Urinary bladder (tissue), 3 donors: ENCODE measurements at regions not wholly inside any gene's neighbourhood (a gene's known extent, or its start where the extent isn't known, plus 50 kb on each side); places are given as distances from the start of the nearest gene placed in this dataset.
A peak's percentile ranks its signal among the peaks of the same experiment; 100 is the strongest.
"Not testable (repeated sequence)": the region's sequence is repeated elsewhere in the genome, so short reads cannot be mapped to it uniquely, and the experiment has no call there.

Experiments
- DNase-seq: peaks from one replicate; pipeline ENCODE4 v3.0.0-alpha.2; 2015; ENCODE audit errors: extremely low spot score
- H3K27ac ChIP-seq: one replicate; pipeline ENCODE4 v1.5.1; 2013; ENCODE audit warnings: low read depth, mild to moderate bottlenecking, moderate library complexity
- H3K36me3 ChIP-seq: one replicate; pipeline ENCODE4 v1.6.1; 2013; ENCODE audit warnings: mild to moderate bottlenecking, moderate library complexity; ENCODE audit not compliant: insufficient read depth
- H3K4me1 ChIP-seq: one replicate; pipeline ENCODE4 v1.6.1; 2013; ENCODE audit warnings: mild to moderate bottlenecking, moderate library complexity; ENCODE audit not compliant: insufficient read depth
- H3K4me3 ChIP-seq: one replicate; pipeline ENCODE4 v1.5.1; 2013; ENCODE audit warnings: low read depth, low read length
- WGBS: extraction: QIAGEN DNeasy Blood & Tissue Kit; methylation state at CpG from one replicate; pipeline ENCODE4 v1.1.7; 2013; 5-methylcytosine and 5-hydroxymethylcytosine counted together
- donor health status: healthy with polysubstance abuse.
- donor health status: healthy.

DNA sequence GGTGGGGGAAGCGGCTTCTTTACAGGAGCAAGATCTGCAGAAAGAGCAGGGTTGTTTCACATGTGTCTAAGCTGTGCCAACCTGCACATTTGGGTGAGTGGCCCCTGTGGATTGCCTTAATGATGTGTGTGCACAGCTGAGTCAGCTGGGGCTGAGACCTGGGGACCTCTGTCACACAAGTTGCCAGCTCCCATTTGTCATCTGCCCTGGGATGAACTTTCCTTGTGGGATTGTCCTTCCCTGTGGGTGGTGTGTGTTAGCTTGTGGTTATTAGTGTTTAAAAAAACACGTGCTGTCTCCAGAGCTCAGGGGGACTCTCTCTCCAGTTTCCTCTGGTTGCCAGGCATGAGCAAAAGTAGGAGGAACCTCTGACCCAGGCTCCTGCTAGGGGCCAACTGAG lies 400.5 kb upstream of the CCL2 start:
- WGBS, result 69% methylated on average over 2 of the region's 2 CpGs
- DNase-seq, result no peak
- Histone ChIP-seq H3K36me3 (no peaks in the 10 kb centered on the region), H3K4me3 (no peak overlapping the region), H3K27ac (no peak overlapping the region), H3K4me1 (no peaks in the 10 kb centered on the region)

DNA sequence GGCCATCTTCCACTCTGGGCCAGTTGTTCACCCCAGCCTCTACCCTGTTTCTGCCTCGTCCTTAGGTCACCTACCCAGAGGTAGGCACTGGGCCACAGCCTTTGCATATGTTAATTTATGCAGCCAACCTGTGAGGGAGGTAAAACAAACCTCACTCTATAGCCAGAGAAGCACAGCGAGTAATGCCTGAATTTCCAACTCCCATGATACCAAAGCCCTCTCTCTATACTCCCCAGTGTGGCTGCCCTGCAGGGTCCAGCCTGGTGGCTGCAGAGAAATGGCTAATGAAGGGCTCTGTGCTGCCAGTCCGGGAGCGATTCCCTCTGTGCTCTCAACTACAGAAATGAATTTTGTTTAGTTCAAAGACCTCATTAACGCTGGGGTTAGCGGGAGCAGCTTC lies 397.0 kb upstream of the CCL2 start:
- 48% methylated on average over 6 of the region's 6 CpGs for WGBS
- DNase-seq, result no peak
- H3K4me3 ChIP-seq, result no peak overlapping the region
- no peaks in the 10 kb centered on the region for H3K36me3 ChIP-seq
- no peaks in the 10 kb centered on the region for H3K4me1 ChIP-seq
- H3K27ac ChIP-seq, result no peak overlapping the region

DNA sequence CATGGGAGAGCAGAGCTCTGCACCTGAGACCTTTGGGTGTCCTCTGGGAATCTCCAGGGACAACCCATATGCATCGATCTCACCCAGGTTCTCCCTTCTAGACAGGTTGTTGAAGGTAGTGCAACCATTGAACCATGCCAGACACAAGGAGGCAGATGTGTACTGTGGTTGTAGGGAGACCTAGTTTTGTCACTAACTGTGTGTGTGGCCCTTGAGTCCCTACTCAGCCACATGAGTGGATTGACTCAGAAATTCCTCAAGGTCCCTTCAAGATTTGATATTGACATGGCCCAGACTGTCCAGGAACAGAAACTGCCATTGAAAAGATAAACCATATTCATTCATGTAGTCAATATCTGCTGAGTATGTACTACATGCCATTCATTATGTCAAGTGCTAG lies 396.4 kb upstream of the CCL2 start:
- DNase-seq, result no peak
- Histone ChIP-seq H3K4me1 (no peaks in the 10 kb centered on the region), H3K36me3 (no peaks in the 10 kb centered on the region), H3K4me3 (no peak overlapping the region), H3K27ac (no peak overlapping the region)
- WGBS, result 86% methylated on average over 1 of the region's 1 CpG

DNA sequence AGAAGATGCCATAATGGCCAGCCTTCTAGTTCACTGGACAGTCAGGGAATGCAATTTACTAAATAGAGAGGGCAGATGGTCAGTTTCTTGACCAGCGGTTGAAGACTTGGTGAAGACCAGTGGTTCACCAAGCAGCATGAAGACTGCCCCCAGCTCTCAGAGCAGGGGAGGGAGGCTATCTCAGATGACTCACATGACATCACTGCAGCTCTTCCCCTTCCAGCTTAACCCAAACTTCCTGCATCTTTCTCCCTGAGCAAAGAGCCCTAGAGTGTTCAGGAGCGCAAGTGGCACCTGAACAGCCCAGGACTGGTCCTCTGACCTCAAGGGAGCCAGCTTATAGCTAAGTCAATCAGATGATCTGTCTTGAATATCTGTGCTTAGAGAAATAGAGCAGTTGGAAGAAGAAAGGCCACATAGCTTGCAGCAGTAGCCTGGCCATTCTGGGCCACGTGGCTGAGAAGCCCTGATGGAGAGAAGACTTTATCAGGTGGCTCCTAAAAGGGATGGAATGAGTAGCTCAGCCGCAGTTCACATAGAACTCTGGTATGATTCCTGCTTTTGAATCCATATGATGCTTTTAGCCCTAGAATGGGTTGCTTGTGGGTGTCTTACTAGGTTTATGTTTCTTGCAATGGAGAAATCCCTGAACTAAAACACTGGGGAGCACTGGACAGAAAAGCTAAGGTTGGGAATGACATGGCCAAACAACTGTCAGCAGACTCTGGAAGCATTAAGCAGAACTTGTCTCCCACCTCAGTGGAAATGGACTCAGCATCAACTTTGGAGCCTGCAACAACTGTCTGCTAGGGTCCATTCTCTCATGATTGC lies 392.1 kb upstream of the CCL2 start:
- no peaks in the 10 kb centered on the region for H3K4me1 ChIP-seq
- H3K27ac ChIP-seq, result no peak overlapping the region
- no peak overlapping the region for H3K4me3 ChIP-seq
- WGBS, result 62% methylated on average over 4 of the region's 4 CpGs
- no peak for DNase-seq
- no peaks in the 10 kb centered on the region for H3K36me3 ChIP-seq

DNA sequence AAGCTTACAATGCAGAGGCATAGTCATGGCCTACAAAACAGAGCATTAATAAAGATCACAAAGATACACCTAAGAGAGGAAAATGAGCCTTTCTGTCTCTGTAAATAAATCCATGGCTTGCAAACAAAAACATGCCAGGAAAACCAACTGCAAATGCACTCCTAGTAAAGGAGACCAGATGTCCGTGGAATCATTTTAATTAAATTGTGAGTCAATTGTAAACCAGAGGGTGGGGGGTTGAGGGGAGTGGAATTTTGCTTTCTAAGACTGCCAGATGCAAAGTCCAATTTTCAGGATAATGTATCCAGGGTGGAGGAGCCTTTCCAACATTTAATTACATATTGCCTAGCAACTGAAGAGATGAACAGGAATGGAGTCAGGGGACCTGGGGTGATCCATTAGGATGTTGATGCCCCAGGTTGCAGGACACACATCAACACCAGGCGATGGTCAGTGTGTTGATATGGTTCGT lies 390.3 kb upstream of the CCL2 start:
- DNase-seq, result peak; percentile 21

DNA sequence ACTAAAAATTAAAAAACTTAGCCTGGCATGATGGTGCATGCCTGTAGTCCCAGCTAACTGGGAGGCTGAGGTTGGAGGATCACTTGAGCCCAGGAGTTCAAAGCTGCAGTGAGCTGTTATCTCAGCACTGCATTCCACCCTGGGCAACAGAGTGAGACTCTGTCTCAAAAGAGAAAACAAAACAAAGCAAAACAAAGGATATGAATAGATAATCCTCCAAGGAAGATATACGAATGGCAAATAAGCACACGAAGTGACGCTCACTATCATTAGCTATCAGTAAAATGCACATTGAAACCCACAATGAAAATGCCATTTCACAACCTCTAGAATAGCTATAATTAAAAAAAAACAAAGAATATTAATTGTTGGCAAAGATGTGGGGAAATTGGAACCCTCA lies 386.2 kb upstream of the CCL2 start:
- no peak overlapping the region for H3K27ac ChIP-seq
- no peak for DNase-seq
- no peaks in the 10 kb centered on the region for H3K4me1 ChIP-seq
- WGBS, result 92% methylated on average over 3 of the region's 3 CpGs
- no peaks in the 10 kb centered on the region for H3K36me3 ChIP-seq
- no peak overlapping the region for H3K4me3 ChIP-seq

More for the DNA sequence above, 390.3 kb upstream of the CCL2 start:
- Histone ChIP-seq H3K4me3 (no peak overlapping the region), H3K27ac (no peak overlapping the region), H3K4me1 (no peaks in the 10 kb centered on the region), H3K36me3 (no peaks in the 10 kb centered on the region)
- WGBS, result 69% methylated on average over 3 of the region's 3 CpGs

DNA sequence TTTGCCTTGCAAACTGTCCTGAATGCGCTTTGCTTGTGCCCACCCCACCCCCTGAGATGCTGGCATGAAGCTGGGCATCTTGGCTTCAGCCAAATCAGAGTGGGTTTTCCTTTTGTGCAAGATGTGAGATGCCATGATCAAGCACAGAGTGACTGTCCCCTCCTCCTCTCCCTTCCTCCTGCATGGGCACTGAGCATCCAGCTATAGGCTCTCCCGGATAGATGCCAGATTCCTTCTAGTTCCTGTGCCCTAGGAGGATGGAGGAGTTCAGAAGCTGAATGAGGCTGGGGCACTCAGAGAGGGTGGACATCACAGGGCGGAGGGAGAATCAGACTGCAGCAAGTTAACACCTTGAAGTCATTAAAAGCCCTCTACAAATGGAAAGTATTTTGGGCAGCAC lies 384.1 kb upstream of the CCL2 start:
- H3K4me3 ChIP-seq, result no peak overlapping the region
- no peaks in the 10 kb centered on the region for H3K36me3 ChIP-seq
- WGBS, result 74% methylated on average over 3 of the region's 3 CpGs
- no peak overlapping the region for H3K27ac ChIP-seq
- H3K4me1 ChIP-seq, result no peaks in the 10 kb centered on the region
- DNase-seq, result no peak

DNA sequence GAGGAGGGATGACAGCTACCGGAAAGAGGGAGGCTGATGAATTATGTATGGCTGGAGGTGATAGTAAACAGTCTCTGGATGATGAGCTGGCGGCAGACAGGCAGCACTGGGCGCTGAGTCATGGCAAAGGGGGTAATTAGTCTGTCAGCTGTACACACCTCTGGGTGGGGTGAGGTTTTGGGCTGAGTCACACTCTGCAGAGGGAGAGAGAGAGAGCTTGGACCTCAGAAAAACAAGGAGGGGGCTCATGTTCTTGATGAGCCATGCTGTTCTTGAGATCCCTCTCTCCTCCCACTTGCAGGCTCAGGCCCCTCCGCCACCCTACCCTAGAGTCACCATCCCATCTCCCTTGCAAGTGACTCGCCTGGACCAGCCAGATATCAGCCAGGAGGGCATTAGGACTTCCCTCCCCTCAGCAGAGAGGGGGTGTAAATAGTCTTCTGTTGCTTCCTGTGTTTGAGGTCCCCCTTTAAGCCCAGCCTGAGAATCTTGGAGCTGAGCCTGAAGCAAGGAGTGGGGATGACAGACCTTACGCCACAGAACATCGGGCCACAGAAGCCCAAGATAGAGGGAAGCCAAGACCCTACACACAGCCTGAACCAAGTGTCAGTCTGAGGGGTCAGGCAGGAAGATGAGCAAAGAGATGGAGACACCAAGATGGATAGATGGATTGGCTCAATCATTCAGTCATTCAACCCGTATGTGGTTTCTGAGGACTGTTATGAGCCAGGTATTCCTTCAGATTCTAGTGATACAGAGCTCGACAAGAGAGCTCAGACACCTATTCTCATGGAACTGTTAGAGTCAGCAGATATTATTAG lies 383.2 kb upstream of the CCL2 start:
- no peak for DNase-seq
- Histone ChIP-seq H3K36me3 (no peaks in the 10 kb centered on the region), H3K27ac (no peak overlapping the region), H3K4me3 (no peak overlapping the region), H3K4me1 (no peaks in the 10 kb centered on the region)
- 71% methylated on average over 9 of the region's 9 CpGs for WGBS

DNA sequence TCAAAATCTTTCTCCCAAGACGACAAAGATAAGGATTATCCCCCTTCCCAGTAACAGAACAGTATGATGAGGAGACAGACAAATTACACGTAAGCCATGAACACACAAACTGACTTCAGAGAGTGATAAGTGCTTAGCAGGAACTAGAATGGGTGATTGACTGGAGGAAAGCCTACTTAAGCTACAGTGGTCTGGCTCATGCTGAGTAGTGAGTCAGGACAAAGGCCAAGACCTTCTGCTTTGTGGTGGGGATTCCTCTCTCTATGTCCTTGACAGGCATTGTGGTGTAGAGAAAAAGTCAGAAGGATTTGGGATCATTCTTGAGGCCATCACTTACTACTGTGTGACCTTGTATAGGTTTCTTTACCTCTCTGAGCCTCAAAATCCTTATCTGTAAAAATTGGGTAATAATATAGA lies 381.9 kb upstream of the CCL2 start:
- WGBS, result 64% methylated on average over 2 of the region's 2 CpGs
- no peak overlapping the region for H3K4me3 ChIP-seq
- no peak overlapping the region for H3K27ac ChIP-seq
- DNase-seq, result no peak
- no peaks in the 10 kb centered on the region for H3K36me3 ChIP-seq
- no peaks in the 10 kb centered on the region for H3K4me1 ChIP-seq

DNA sequence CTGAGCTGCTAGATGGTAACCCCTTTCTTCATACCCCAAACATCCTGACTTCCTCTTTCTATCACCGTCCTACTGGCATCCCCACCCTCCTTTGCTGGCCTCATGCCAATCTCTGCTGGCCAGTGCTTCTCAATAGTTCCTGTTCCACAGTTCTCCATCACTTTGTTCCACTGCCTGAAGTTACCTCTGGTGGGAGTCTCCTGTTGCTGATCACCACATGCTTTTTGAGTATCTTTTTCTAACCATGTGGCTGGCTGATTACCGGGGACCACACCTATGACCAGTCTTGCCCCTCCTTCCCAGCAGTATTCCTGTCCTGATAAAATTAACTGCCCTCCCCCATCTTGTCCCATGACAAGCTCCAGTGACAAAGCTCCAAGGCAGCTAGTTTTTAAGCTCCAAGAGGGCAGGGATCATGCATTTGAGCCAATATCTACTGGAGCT lies 380.4 kb upstream of the CCL2 start:
- no peak for DNase-seq

DNA sequence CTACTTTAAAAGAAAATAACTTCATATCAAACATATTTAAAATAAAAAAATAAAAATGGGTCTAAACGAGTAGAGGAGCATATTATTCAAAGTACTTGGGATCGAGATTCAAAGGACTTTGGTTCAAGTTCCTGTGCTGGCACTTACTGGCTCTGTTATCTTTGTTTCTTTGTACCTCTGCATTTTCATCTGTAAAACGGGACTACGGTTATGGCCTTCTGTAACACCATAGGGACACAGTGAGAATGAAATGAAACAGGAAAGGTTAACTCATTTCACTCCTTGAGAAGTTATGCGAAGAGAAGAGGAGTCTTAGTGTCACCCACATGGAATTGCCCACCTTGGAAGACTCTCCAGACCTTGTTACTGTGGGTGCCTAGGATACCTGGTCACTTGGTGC lies 379.1 kb upstream of the CCL2 start:
- no peaks in the 10 kb centered on the region for H3K36me3 ChIP-seq
- H3K4me1 ChIP-seq, result no peaks in the 10 kb centered on the region
- WGBS, result 75% methylated on average over 5 of the region's 5 CpGs
- H3K4me3 ChIP-seq, result no peak overlapping the region
- H3K27ac ChIP-seq, result no peak overlapping the region
- DNase-seq, result no peak

More for the DNA sequence above, 380.4 kb upstream of the CCL2 start:
- no peaks in the 10 kb centered on the region for H3K36me3 ChIP-seq
- H3K4me1 ChIP-seq, result no peaks in the 10 kb centered on the region
- no peak overlapping the region for H3K27ac ChIP-seq
- WGBS, result 53% methylated on average over 2 of the region's 2 CpGs
- no peak overlapping the region for H3K4me3 ChIP-seq

DNA sequence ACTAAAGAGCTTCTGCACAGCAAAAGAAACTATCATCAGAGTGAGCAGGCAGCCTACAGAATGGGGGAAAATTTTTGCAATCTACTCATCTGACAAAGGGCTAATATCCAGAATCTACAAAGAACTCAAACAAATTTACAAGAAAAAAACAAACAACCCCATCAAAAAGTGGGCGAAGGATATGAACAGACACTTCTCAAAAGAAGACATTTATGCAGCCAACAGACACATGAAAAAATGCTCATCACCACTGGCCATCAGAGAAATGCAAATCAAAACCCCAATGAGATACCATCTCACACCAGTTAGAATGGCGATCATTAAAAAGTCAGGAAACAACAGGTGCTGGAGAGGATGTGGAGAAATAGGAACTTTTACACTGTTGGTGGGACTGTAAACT lies 372.8 kb upstream of the CCL2 start:
- H3K27ac ChIP-seq, H3K4me1 ChIP-seq, H3K36me3 ChIP-seq, H3K4me3 ChIP-seq, DNase-seq: not testable (repeated sequence)
- WGBS, result 93% methylated on average over 1 of the region's 2 CpGs

DNA sequence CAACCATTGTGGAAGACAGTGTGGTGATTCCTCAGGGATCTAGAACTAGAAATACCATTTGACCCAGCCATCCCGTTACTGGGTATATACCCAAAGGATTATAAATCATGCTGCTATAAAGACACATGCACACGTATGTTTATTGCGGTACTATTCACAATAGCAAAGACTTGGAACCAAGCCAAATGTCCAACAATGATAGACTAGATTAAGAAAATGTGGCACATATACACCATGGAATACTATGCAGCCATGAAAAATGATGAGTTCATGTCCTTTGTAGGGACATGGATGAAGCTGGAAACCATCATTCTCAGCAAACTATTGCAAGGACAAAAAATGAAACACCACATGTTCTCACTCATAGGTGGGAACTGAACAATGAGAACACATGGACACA lies 372.4 kb upstream of the CCL2 start:
- 85% methylated on average over 2 of the region's 3 CpGs for WGBS
- not testable (repeated sequence) for H3K27ac ChIP-seq, DNase-seq, H3K4me1 ChIP-seq, H3K36me3 ChIP-seq, H3K4me3 ChIP-seq

DNA sequence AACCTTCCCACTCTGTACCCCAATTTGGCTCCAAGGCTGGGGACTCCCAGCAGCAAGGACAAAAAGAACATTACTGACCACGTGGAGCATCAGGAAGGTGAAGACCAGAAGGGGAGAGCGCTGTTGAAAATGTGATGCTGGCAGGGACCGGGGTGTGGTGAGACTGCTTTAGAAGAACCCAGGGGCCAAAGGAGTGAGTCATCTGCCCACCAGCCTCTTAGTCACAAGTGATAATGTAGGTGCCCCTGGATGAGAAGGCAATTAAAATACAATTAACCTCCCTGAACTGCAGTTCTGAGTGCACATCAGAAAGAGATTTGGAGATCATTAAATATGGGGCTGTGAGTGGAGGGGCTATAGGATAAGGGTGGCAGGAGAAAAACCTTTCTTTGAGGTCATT lies 366.6 kb upstream of the CCL2 start:
- H3K4me3 ChIP-seq, result no peak overlapping the region

More for the DNA sequence above, 366.6 kb upstream of the CCL2 start:
- 68% methylated on average over 3 of the region's 3 CpGs for WGBS
- Histone ChIP-seq H3K4me1 (no peaks in the 10 kb centered on the region), H3K27ac (no peak overlapping the region), H3K36me3 (no peaks in the 10 kb centered on the region)
- no peak for DNase-seq
